DND-41 (cell line): ENCODE measurements at regions not wholly inside any gene's neighbourhood (a gene's known extent, or its start where the extent isn't known, plus 50 kb on each side); places are given as distances from the start of the nearest gene placed in this dataset.

Experiments used
- EZH2 ChIP-seq: IDR thresholded peaks from 3 replicates; pipeline ENCODE4 v1.6.1; 2012; ENCODE audit warnings: borderline replicate concordance, low read depth, mild to moderate bottlenecking, moderate library complexity, low read length, inconsistent platforms; ENCODE audit not compliant: severe bottlenecking
- TF ChIP-seq, protein P1 (sequence below): IDR thresholded peaks from 2 replicates; pipeline ENCODE4 v1.5.1; 2012; ENCODE audit warnings: borderline replicate concordance, low read length, moderate library complexity, mild to moderate bottlenecking; ENCODE audit not compliant: poor library complexity, severe bottlenecking; ENCODE audit errors: extremely low read depth

DNA sequence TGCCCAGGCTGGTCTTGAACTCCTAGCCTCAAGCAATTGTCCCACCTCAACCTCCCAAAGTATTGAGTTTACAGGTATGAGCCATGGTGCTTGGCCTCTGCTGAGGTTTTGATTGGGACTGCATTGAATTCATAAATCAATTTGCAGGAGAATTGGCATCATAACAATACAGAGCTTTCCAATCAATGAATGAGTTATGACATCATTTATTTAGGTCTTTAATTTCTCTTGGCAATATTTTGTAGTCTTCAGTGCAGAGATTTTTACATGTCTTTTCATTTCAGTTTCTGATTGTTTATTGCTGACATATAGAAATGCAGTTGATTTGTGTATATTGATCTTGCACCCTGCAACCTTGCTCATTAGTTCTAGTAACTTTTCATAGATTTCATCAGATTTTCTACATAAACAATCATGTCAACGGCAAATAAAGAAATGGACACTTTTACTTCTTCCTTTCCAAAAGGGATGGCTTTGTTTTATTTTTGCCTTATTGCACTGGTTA lies 119.9 kb downstream of the TFCP2L1 start:
- TF ChIP-seq, protein P1, sequence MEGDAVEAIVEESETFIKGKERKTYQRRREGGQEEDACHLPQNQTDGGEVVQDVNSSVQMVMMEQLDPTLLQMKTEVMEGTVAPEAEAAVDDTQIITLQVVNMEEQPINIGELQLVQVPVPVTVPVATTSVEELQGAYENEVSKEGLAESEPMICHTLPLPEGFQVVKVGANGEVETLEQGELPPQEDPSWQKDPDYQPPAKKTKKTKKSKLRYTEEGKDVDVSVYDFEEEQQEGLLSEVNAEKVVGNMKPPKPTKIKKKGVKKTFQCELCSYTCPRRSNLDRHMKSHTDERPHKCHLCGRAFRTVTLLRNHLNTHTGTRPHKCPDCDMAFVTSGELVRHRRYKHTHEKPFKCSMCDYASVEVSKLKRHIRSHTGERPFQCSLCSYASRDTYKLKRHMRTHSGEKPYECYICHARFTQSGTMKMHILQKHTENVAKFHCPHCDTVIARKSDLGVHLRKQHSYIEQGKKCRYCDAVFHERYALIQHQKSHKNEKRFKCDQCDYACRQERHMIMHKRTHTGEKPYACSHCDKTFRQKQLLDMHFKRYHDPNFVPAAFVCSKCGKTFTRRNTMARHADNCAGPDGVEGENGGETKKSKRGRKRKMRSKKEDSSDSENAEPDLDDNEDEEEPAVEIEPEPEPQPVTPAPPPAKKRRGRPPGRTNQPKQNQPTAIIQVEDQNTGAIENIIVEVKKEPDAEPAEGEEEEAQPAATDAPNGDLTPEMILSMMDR: no peak
- TF ChIP-seq EZH2: no peak
